Fibroblast of mammary gland (primary cell): ENCODE measurements at regions not wholly inside any gene's neighbourhood (a gene's known extent, or its start where the extent isn't known, plus 50 kb on each side); places are given as distances from the start of the nearest gene placed in this dataset.
"Not testable (repeated sequence)": the region's sequence is repeated elsewhere in the genome, so short reads cannot be mapped to it uniquely, and the experiment has no call there.

Source experiments
- DNase-seq: peaks from one replicate; pipeline ENCODE4 v3.0.0-alpha.2; 2010; ENCODE audit warnings: low read depth
- H3K4me3 ChIP-seq: 2 replicates; pipeline ENCODE4 v1.5.1; 2011; ENCODE audit warnings: low read depth, mild to moderate bottlenecking, low read length, moderate library complexity; ENCODE audit not compliant: control insufficient read depth
- TF ChIP-seq, protein P1 (sequence below): conservative IDR thresholded peaks from 2 replicates; pipeline ENCODE4 v1.5.1; 2011; ENCODE audit warnings: low read depth, low read length, inconsistent platforms; ENCODE audit not compliant: control insufficient read depth, insufficient read depth

DNA sequence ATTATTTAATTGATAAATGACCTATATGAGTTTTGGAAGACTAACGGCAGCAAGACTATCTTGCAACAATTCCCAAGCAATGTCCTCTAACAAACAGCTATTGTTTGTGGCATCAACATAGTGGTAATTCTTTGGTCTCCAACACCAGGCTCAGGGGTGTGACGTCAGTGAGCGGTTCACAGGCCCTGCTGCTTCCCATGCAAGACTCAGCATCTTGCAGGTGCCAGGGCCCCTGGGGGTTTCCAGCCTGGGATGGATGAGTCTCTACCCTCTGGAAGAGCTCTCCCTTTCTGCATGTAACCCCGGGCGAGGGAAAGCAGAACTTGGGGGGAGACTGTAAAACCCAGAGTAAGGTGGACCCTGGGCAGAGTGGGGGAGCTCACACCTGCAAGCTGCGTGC is 164.7 kb downstream of the ACTR3B start:
- TF ChIP-seq, protein P1, sequence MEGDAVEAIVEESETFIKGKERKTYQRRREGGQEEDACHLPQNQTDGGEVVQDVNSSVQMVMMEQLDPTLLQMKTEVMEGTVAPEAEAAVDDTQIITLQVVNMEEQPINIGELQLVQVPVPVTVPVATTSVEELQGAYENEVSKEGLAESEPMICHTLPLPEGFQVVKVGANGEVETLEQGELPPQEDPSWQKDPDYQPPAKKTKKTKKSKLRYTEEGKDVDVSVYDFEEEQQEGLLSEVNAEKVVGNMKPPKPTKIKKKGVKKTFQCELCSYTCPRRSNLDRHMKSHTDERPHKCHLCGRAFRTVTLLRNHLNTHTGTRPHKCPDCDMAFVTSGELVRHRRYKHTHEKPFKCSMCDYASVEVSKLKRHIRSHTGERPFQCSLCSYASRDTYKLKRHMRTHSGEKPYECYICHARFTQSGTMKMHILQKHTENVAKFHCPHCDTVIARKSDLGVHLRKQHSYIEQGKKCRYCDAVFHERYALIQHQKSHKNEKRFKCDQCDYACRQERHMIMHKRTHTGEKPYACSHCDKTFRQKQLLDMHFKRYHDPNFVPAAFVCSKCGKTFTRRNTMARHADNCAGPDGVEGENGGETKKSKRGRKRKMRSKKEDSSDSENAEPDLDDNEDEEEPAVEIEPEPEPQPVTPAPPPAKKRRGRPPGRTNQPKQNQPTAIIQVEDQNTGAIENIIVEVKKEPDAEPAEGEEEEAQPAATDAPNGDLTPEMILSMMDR, result no peak
- H3K4me3 ChIP-seq, result no peak overlapping the region
- no peak for DNase-seq

DNA sequence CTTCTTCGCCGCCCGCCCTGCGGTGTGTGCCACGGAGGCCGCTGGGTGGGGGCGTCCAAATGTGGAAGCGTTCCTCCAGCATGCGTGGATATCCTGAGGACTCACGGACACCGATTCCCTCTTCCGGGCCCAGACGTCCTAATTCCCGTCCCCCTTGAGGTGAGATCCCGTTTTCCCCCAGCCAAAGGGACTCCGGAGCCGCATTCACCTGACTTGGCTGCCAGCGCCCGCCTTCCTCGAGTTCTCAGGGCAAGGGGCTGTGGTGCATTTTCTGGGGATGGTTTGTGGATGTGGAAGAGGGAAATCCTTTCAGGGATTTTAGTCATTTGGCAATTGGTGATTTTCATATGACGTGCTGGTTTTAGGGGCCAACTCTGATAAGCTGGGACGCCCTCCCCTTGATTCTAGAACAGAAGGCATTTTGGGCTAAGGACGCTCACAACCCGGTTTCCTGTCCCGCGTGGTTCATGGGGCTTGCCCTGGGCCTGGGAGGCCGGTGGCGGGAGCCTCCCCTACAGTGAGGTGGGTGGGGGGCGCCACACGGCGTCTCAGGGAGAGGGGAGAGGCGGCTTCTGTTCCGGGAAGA is 165.4 kb downstream of the ACTR3B start:
- no peak for DNase-seq
- H3K4me3 ChIP-seq, result no peak overlapping the region
- TF ChIP-seq, protein P1, result no peak

DNA sequence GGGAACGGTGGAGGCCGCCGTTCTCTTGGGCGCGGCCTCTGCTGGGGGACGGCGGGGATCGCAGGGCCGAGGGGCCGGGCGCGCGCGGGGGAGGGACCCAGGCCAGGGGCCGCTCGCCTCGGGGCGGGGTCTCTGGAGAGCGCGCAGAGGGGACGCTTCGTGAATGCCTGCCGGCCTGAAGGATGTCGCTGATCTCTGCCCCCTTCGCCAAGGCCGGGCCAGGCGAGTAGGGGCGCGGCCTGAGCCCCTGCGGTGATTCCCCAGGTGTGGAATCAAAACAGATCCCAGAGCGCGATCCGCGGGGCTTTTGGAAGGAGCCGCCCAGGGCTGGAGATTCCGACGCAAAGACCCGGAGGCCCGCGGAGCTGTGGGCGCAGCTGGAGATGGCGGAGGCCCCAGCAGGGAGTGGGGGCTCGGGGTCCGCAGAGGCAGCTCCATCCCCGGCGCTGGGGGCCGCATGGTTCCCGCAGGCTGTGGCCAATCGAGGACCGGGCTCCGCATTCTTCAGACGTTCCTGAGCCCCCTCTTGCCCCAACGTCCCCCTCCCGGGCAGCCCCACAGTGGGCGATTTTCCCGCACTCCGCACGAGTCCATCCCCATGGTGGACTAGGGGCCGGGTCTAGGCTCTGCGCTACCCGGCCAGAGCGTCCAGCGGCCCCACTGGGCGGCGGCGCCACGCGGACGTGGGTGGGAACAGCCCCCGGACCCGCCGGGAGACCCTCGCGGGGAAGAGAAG is 166.0 kb downstream of the ACTR3B start:
- no peak for DNase-seq
- H3K4me3 ChIP-seq, result no peak overlapping the region
- TF ChIP-seq, protein P1, result no peak

DNA sequence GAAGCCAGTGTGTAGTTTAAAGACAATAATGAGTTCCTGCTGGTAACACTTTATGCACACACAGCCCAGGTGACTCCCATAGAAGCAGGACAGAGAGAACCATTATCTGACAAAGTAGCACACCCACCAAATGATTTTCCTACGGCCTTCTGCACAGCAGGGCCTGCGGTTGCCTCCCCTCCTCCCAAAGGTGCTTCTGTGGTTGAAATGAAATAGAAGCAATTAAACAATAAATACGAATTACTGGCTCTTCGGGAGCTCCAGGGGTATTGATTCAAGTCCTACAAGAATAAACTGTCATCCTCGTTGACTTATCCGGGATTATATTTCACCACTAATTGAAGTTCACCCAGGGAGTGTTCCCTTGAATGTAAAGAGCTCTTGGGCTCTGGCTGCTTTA is 172.1 kb downstream of the ACTR3B start:
- DNase-seq, result no peak
- H3K4me3 ChIP-seq, result no peak overlapping the region
- TF ChIP-seq, protein P1, result no peak

DNA sequence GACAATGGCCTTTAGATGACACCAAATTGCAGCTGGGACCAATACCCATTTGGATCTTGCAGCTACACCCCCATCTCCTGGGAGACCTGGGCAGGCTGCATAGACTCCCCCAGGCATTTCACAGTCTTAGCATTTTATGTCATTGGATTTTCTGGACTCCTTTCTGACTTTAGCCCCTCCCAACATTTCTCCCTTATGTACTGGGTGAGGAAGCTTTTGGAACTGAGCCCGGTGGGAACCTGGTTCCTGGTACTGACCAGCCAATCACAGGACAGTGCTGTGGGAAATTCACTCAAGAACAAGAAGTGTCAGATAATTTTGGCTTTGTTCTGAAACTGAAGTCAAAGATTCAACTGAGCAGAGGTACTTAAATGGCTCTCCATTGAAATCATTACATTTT is 177.7 kb downstream of the ACTR3B start:
- TF ChIP-seq, protein P1, result no peak
- no peak overlapping the region for H3K4me3 ChIP-seq
- DNase-seq, result no peak

DNA sequence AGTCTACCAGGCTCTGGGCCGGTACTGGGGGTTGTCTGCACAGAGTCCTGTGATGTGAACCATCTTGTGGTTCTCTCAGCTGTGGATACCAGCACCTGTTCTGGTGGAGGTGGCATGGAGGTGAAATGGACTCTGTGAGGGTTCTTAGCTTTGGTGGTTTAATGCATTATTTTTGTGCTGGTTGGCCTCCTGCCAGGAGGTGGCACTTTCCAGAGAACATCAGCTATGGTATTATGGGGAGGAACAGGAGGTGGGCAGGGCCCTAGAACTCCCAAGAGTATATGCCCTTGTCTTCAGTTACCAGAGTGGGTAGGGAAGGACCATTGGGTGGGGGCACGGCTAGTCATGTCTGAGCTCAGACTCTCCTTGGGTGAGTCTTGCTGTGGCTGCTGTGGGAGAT is 187.1 kb downstream of the ACTR3B start:
- H3K4me3 ChIP-seq, DNase-seq: not testable (repeated sequence)

DNA sequence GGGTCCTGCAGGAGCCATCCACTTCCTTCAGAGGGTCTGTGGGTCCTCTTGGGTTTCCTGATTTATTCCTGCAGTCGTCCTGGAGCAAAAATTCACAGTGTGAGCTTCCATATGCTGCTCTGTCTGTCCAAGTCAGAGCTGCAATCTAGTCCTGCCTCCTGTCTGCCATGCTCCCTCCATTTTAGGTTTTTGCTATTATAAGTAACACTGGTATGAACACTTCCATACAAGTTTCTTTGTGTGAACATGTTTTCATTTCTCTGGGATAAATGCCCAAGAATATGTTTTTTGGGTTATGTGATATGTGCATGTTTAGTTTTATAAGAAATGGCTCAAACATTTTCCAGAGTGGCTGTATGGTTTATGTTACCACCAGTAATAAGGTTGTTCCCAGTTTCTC is 188.1 kb downstream of the ACTR3B start:
- H3K4me3 ChIP-seq, result no peak overlapping the region
- no peak for DNase-seq
- TF ChIP-seq, protein P1, result no peak
